Thoracic aorta (tissue), 2 donors: ENCODE measurements at regions not wholly inside any gene's neighbourhood (a gene's known extent, or its start where the extent isn't known, plus 50 kb on each side); places are given as distances from the start of the nearest gene placed in this dataset.

Experiments used
- ATAC-seq: fragments of 150-250 bp; one replicate; pipeline ENCODE4 v1.8.0; 2017; ENCODE audit warnings: low read depth; ENCODE audit not compliant: insufficient number of reproducible peaks, low FRiP score
- DNase-seq: peaks from one replicate; pipeline ENCODE4 v3.0.0-alpha.2; 2020; ENCODE audit warnings: low spot score
- H3K27ac ChIP-seq, 2 donors: fragments of 200-600 bp; sonication (generic); 1 replicate in 1 of 2; 2 replicates in 1 of 2; pipeline ENCODE4 v1.5.1; 2016; ENCODE audit warnings: mild to moderate bottlenecking in 2 of 2, moderate library complexity in 2 of 2
- H3K27me3 ChIP-seq: fragments of 200-600 bp; sonication (generic); replicated peaks from 2 replicates; pipeline ENCODE4 v1.6.0; 2016; ENCODE audit warnings: mild to moderate bottlenecking; ENCODE audit not compliant: insufficient read depth
- H3K36me3 ChIP-seq: fragments of 200-600 bp; sonication (generic); one replicate; pipeline ENCODE4 v1.5.1; 2016
- H3K4me1 ChIP-seq, 2 donors: fragments of 200-600 bp; sonication (generic); 1 replicate in 1 of 2; 2 replicates in 1 of 2; pipeline versions ENCODE4 v1.5.1 to v1.6.0; 2016; ENCODE audit warnings: low read depth in 2 of 2, mild to moderate bottlenecking in 1 of 2; ENCODE audit not compliant: control insufficient read depth in 1 of 2
- H3K4me3 ChIP-seq: fragments of 200-600 bp; sonication (generic); 2 replicates; pipeline ENCODE4 v1.5.1; 2016; ENCODE audit warnings: mild to moderate bottlenecking
- H3K9me3 ChIP-seq: fragments of 200-600 bp; sonication (generic); 2 replicates; pipeline ENCODE4 v1.5.1; 2016
- TF ChIP-seq, protein P1 (sequence below): fragments of 200-600 bp; sonication (generic); IDR thresholded peaks from one replicate; pipeline ENCODE4 v1.5.1; 2019; ENCODE audit warnings: antibody characterized with exemption

DNA sequence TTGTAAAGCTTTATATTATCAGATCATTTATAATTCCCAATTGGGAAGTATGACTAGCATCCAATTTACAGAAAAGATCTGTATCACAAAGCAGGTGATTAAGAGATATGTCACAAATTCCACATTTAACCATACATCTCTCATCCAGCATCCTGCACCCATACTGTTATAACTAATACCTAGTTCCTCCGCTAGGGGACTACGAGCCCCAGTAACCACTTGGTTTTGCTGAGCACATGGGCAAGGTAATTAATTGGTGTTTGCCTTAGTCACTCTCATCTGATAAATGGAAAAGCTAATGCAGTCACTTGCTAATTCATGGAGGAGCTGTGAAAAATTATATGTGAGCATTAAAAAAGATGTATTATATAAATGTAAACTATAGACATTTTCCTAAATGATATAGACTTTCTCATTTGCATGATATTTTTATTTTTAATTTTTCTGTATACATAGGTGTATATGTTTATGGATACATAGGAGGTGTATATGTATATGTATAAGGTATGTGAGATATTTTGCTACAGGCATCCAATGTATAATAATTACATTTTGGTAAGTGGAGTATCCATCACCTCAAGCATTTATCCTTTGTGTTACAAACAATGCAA, 1031.8 kb downstream of the GALC start:
- ATAC-seq (no peak), DNase-seq (no peak)
- Histone ChIP-seq H3K4me3 (no peak overlapping the region), H3K27me3 (no peaks in the 10 kb centered on the region), H3K4me1 (no peaks in the 10 kb centered on the region), H3K36me3 (no peaks in the 10 kb centered on the region), H3K9me3 (peaks cover 4% of the 10 kb centered on the region), H3K27ac (no peak overlapping the region)
- TF ChIP-seq, protein P1, sequence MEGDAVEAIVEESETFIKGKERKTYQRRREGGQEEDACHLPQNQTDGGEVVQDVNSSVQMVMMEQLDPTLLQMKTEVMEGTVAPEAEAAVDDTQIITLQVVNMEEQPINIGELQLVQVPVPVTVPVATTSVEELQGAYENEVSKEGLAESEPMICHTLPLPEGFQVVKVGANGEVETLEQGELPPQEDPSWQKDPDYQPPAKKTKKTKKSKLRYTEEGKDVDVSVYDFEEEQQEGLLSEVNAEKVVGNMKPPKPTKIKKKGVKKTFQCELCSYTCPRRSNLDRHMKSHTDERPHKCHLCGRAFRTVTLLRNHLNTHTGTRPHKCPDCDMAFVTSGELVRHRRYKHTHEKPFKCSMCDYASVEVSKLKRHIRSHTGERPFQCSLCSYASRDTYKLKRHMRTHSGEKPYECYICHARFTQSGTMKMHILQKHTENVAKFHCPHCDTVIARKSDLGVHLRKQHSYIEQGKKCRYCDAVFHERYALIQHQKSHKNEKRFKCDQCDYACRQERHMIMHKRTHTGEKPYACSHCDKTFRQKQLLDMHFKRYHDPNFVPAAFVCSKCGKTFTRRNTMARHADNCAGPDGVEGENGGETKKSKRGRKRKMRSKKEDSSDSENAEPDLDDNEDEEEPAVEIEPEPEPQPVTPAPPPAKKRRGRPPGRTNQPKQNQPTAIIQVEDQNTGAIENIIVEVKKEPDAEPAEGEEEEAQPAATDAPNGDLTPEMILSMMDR = no peak

- no peak overlapping the region for H3K27ac ChIP-seq
- DNase-seq = no peak
- no peak for ATAC-seq
- no peaks in the 10 kb centered on the region for H3K27me3 ChIP-seq
- TF ChIP-seq, protein P1 = no peak
- H3K9me3 ChIP-seq = no peaks in the 10 kb centered on the region
- no peaks in the 10 kb centered on the region for H3K36me3 ChIP-seq
- H3K4me3 ChIP-seq = no peak overlapping the region
- H3K4me1 ChIP-seq = no peaks in the 10 kb centered on the region
Observed at GRCh38 chr14:86955771-86956354, 1037.1 kb downstream of the GALC start.

GRCh38 chr14:86954623-86955022, 1038.4 kb downstream of the GALC start:
- H3K4me1 ChIP-seq = no peaks in the 10 kb centered on the region
- TF ChIP-seq, protein P1 = no peak
- H3K36me3 ChIP-seq = no peaks in the 10 kb centered on the region
- H3K27ac ChIP-seq = no peak overlapping the region
- no peak for ATAC-seq
- H3K4me3 ChIP-seq = no peak overlapping the region
- H3K9me3 ChIP-seq = no peaks in the 10 kb centered on the region
- DNase-seq = no peak
- H3K27me3 ChIP-seq = no peaks in the 10 kb centered on the region

DNA sequence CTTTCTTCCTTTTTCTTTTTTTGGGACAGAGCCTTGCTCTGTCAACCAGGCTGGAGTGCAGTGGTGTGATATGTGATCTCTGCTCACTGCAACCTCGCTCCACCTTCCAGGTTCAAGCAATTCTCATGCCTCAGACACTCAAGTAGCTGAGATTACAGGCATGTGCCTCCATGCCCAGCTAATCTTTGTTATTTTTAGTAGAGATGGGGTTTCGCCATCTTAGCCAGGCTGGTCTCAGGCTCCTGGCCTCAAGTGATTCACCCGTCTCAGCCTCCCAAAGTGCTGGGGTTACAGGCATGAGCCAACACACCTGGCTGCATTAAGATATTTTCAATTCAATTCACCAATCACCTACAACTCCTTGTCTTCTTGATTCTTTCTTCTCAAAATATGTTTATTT, 1046.5 kb downstream of the GALC start:
- Histone ChIP-seq H3K4me3 (no peak overlapping the region), H3K4me1 (no peaks in the 10 kb centered on the region), H3K27me3 (no peaks in the 10 kb centered on the region), H3K9me3 (no peaks in the 10 kb centered on the region), H3K36me3 (no peaks in the 10 kb centered on the region), H3K27ac (no peak overlapping the region)
- no peak for DNase-seq
- no peak for ATAC-seq
- TF ChIP-seq, protein P1 = no peak

DNA sequence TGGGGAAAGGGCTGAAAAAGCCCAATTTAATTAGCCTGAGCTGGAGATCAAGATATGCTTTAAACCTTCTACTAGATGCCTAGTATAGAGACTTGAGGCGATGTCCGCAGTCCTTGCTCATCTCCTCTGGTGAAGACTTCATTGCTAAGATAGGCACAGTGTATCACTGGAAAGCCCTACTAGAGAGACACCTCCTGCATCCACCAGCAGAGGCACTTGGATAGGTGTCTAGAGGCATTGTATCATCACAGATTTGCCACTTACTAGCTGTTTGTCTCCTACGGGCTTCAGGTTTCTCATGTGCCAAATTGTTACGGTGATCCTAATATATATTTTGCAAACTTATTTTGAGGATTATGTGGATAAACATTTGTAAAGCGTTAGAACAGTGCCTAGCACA, 1048.5 kb downstream of the GALC start:
- no peak overlapping the region for H3K4me3 ChIP-seq
- no peaks in the 10 kb centered on the region for H3K36me3 ChIP-seq
- H3K27me3 ChIP-seq = no peaks in the 10 kb centered on the region
- H3K9me3 ChIP-seq = no peaks in the 10 kb centered on the region
- TF ChIP-seq, protein P1 = no peak
- no peaks in the 10 kb centered on the region for H3K4me1 ChIP-seq
- DNase-seq (no peak), ATAC-seq (no peak)
- no peak overlapping the region for H3K27ac ChIP-seq
